B cell (primary cell): ENCODE measurements at regions not wholly inside any gene's neighbourhood (a gene's known extent, or its start where the extent isn't known, plus 50 kb on each side); places are given as distances from the start of the nearest gene placed in this dataset.

ENCODE experiments used
- EZH2 ChIP-seq: IDR thresholded peaks from 2 replicates; pipeline ENCODE4 v1.6.1; 2012; ENCODE audit warnings: borderline replicate concordance, low read depth, mild to moderate bottlenecking, moderate library complexity, low read length; ENCODE audit not compliant: insufficient read depth, poor library complexity, severe bottlenecking
- TF ChIP-seq, protein P1 (sequence below): fragments of 200-600 bp; IDR thresholded peaks from one replicate; pipeline ENCODE4 v1.8.0; 2022; ENCODE audit warnings: antibody characterized with exemption, mild to moderate bottlenecking

DNA sequence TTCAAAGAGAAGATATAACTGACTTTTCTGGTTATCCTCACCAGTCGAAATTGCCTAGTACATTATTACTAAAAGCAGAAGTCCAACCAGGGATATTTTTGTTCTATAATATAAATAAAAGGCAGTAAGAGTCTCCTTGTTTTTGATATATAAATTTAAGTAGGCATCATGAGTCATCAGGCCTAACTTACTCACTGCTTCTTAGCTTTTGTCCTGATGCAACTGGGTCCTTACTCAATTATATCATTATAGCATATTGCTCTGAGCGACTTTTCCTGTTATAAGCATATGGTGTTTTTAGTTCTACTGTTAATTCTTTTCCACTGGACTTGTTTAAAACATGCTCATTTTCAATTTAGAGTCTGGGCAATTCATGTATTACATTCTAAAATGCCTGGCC lies 910.1 kb downstream of the MCTP2 start:
- TF ChIP-seq, protein P1, sequence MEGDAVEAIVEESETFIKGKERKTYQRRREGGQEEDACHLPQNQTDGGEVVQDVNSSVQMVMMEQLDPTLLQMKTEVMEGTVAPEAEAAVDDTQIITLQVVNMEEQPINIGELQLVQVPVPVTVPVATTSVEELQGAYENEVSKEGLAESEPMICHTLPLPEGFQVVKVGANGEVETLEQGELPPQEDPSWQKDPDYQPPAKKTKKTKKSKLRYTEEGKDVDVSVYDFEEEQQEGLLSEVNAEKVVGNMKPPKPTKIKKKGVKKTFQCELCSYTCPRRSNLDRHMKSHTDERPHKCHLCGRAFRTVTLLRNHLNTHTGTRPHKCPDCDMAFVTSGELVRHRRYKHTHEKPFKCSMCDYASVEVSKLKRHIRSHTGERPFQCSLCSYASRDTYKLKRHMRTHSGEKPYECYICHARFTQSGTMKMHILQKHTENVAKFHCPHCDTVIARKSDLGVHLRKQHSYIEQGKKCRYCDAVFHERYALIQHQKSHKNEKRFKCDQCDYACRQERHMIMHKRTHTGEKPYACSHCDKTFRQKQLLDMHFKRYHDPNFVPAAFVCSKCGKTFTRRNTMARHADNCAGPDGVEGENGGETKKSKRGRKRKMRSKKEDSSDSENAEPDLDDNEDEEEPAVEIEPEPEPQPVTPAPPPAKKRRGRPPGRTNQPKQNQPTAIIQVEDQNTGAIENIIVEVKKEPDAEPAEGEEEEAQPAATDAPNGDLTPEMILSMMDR: no peak
- TF ChIP-seq EZH2: no peak
